ENCODE measurements at regions not wholly inside any gene's neighbourhood (a gene's known extent, or its start where the extent isn't known, plus 50 kb on each side); places are given as distances from the start of the nearest gene placed in this dataset.

DNA sequence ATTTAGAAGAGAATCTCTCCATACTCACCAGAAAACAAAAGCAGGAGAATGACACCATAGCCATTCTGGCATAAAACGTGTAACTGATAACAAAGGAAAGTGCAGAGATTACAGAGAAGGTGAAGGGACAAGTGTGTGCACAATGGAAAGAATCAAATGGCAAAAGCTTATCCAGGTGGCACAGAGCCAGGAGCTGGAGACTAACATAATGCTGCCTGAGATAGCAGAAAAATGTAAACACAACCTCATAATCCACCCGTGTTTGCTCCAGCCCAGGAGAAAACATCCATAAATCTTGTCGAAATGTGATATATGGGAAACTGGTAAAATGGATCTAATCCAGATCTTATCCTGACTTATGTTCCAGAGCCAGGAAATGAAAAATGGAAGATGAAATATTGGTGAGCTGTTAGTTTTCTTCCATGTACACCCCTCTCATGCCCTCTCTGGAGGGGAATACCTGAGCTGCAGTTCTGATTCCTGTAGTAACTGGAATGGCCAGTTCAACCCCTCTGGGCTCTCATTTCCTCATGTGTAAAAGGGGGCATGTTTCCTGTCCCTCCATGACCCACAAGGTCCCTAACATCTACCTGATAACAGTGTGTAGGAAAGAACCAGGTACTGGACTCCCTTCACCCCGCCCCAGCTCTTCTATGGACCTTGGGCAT lies 212.3 kb upstream of the DAPK1 start:
- Histone ChIP-seq H3K4me2 (ENCODE audit: low read length) (no peak overlapping the region), H4K20me1 (ENCODE audit: control insufficient read depth, insufficient read depth, low read depth, low read length) (no peaks in the 10 kb centered on the region), H3K4me1 (ENCODE audit: control insufficient read depth, low read length) (no peaks in the 10 kb centered on the region), H3K9me2 (replicated peaks; ENCODE audit: control insufficient read depth, low read length) (no peaks in the 10 kb centered on the region), H3K9me3 (ENCODE audit: control insufficient read depth, insufficient read depth, low read length) (no peaks in the 10 kb centered on the region), H3K4me3 (ENCODE audit: low read length) (no peak overlapping the region), H3K79me2 (ENCODE audit: control insufficient read depth, low read length) (no peaks in the 10 kb centered on the region), H3K27me3 (ENCODE audit: control insufficient read depth, low read length) (no peaks in the 10 kb centered on the region), H3K27ac (ENCODE audit: low read depth, low read length) (no peak overlapping the region), H3F3A (ENCODE audit: control insufficient read depth, insufficient read depth) (no peaks in the 10 kb centered on the region), H3K36me3 (ENCODE audit: control insufficient read depth, low read length) (no peaks in the 10 kb centered on the region)
- TF ChIP-seq, protein P1, sequence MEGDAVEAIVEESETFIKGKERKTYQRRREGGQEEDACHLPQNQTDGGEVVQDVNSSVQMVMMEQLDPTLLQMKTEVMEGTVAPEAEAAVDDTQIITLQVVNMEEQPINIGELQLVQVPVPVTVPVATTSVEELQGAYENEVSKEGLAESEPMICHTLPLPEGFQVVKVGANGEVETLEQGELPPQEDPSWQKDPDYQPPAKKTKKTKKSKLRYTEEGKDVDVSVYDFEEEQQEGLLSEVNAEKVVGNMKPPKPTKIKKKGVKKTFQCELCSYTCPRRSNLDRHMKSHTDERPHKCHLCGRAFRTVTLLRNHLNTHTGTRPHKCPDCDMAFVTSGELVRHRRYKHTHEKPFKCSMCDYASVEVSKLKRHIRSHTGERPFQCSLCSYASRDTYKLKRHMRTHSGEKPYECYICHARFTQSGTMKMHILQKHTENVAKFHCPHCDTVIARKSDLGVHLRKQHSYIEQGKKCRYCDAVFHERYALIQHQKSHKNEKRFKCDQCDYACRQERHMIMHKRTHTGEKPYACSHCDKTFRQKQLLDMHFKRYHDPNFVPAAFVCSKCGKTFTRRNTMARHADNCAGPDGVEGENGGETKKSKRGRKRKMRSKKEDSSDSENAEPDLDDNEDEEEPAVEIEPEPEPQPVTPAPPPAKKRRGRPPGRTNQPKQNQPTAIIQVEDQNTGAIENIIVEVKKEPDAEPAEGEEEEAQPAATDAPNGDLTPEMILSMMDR (IDR thresholded peaks at IDR 0.05; ENCODE audit: low read depth, low read length, poor library complexity, severe bottlenecking): no peak
- no peak for TF ChIP-seq EZH2phosphoT487 (IDR thresholded peaks at IDR 0.05; ENCODE audit: borderline replicate concordance, low read length)

DNA sequence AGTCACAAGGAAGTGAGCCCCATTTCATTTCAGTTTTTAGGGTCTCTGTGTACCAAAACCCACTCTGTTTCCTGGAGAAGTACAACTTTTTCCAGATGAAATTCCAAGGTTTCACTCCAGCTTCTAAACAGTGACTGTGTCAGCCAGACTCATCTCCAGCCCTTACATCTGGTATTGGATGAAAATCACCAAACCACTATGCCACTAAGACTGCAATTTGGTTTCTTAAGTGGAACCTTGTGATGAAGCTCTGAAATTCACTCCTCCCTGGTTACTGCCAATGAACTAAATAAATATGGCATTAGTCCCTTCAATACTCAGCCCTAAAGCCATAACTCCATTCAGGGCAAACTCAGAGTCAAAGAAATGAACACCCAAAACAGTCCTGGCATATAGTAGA lies 211.2 kb upstream of the DAPK1 start:
- no peaks in the 10 kb centered on the region for H3K36me3 ChIP-seq (ENCODE audit: control insufficient read depth, low read length)
- no peak for TF ChIP-seq EZH2phosphoT487 (IDR thresholded peaks at IDR 0.05; ENCODE audit: borderline replicate concordance, low read length)
- TF ChIP-seq, protein P1 (IDR thresholded peaks at IDR 0.05; ENCODE audit: low read depth, low read length, poor library complexity, severe bottlenecking): no peak
- H4K20me1 ChIP-seq (ENCODE audit: control insufficient read depth, insufficient read depth, low read depth, low read length): no peaks in the 10 kb centered on the region
- H3K4me3 ChIP-seq (ENCODE audit: low read length): no peak overlapping the region
- H3K9me2 ChIP-seq (replicated peaks; ENCODE audit: control insufficient read depth, low read length): no peaks in the 10 kb centered on the region
- H3K9me3 ChIP-seq (ENCODE audit: control insufficient read depth, insufficient read depth, low read length): no peaks in the 10 kb centered on the region
- H3K4me2 ChIP-seq (ENCODE audit: low read length): no peak overlapping the region
- no peaks in the 10 kb centered on the region for H3K79me2 ChIP-seq (ENCODE audit: control insufficient read depth, low read length)
- no peaks in the 10 kb centered on the region for H3K4me1 ChIP-seq (ENCODE audit: control insufficient read depth, low read length)
- H3K27me3 ChIP-seq (ENCODE audit: control insufficient read depth, low read length): no peaks in the 10 kb centered on the region
- H3F3A ChIP-seq (ENCODE audit: control insufficient read depth, insufficient read depth): no peaks in the 10 kb centered on the region
- H3K27ac ChIP-seq (ENCODE audit: low read depth, low read length): no peak overlapping the region

DNA sequence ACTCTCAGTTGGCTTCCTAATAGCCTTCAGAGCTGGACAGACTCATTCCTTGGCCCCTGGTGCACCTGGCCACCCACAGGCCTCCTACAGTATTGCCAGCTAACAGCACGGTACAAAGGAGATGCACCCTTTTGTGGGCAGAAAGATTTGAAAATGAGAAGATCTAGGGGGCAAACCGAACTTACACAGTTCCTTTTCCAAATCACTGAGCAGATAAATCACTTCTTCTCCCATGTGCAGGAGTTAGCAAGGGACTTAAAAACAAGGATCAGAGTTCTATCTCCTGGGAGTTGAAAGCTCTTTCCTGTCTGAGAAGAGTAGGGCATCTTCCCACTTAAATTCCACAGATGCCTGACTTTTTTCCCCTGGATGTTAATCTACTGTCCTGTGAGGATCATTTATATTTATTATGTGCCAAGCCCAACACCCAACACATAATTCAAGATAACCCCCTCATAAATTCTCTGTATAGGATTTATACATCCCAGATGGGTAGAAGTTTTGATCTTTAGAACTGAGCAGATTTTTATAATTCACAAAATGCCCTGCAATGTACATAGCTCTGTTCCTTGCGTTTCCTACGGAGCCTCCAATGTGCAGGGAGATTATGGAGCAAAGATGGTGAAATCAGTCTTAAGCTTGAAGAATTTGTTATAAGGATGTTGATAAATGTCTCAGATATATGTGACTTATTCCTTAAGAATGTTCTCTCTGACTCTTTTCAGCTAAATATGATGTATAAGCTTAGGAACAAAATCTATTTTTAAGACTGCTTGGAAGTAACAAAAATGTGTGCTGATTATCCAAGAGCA lies 207.2 kb upstream of the DAPK1 start:
- H3F3A ChIP-seq (ENCODE audit: control insufficient read depth, insufficient read depth): no peaks in the 10 kb centered on the region
- TF ChIP-seq, protein P1 (IDR thresholded peaks at IDR 0.05; ENCODE audit: low read depth, low read length, poor library complexity, severe bottlenecking): no peak
- TF ChIP-seq EZH2phosphoT487 (IDR thresholded peaks at IDR 0.05; ENCODE audit: borderline replicate concordance, low read length): no peak
- H3K4me3 ChIP-seq (ENCODE audit: low read length): no peak overlapping the region
- H3K79me2 ChIP-seq (ENCODE audit: control insufficient read depth, low read length): no peaks in the 10 kb centered on the region
- H3K27me3 ChIP-seq (ENCODE audit: control insufficient read depth, low read length): no peaks in the 10 kb centered on the region
- no peak overlapping the region for H3K27ac ChIP-seq (ENCODE audit: low read depth, low read length)
- H3K4me1 ChIP-seq (ENCODE audit: control insufficient read depth, low read length): no peaks in the 10 kb centered on the region
- H4K20me1 ChIP-seq (ENCODE audit: control insufficient read depth, insufficient read depth, low read depth, low read length): no peaks in the 10 kb centered on the region
- H3K4me2 ChIP-seq (ENCODE audit: low read length): no peak overlapping the region
- no peaks in the 10 kb centered on the region for H3K9me3 ChIP-seq (ENCODE audit: control insufficient read depth, insufficient read depth, low read length)
- H3K9me2 ChIP-seq (replicated peaks; ENCODE audit: control insufficient read depth, low read length): no peaks in the 10 kb centered on the region
- H3K36me3 ChIP-seq (ENCODE audit: control insufficient read depth, low read length): no peaks in the 10 kb centered on the region

Measured in DOHH2 (cell line).